ENCODE measurements at regions not wholly inside any gene's neighbourhood (a gene's known extent, or its start where the extent isn't known, plus 50 kb on each side); places are given as distances from the start of the nearest gene placed in this dataset.

DNA sequence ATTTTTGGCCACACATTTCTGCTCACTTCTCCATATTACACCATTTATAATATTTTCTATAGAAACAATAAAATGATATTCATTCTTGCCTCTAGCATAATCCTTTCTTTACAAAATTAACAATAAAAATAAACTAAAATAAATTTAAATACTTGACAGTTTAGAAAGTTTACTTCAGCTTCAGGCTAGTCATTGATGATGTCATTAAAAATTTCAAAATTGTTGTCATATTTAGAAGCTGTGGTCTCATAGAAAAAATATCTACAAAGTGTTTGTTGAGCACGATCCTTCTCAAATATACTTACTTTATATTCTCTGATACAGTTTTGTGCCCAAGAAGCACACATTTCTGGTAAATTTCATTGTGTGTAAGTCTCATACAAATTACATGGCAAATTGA, 717.4 kb upstream of the CITED2 start:
- Histone ChIP-seq H3K79me2 (ENCODE audit: insufficient read depth, low read length) (no peaks in the 10 kb centered on the region), H3F3A (ENCODE audit: insufficient read depth, low read length) (no peaks in the 10 kb centered on the region)

DNA sequence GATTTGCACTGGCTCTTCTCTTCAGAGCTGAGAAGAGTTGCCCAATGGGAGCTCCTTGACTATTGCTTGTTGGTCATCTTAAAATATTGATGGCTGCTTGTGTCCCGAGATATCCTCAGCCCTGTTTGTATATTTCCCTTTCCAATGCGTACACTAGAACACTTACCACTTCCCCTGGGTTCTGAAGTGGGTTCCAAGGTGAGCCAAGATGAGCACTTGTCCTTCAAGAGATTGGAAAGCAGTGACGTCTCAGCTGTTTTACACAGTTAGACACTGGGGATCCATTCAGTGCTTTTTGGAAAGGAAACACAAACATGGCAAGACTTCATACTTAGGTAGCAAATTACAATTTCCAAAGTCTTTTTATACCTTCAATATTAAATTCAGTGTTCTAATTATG, 716.4 kb upstream of the CITED2 start:
- no peaks in the 10 kb centered on the region for H3F3A ChIP-seq (ENCODE audit: insufficient read depth, low read length)
- no peaks in the 10 kb centered on the region for H3K79me2 ChIP-seq (ENCODE audit: insufficient read depth, low read length)
- H3K9me2 ChIP-seq (ENCODE audit: low read depth, low read length): no peaks in the 10 kb centered on the region
- H3K36me3 ChIP-seq (ENCODE audit: insufficient read depth, low read length): no peaks in the 10 kb centered on the region
- H3K4me1 ChIP-seq (ENCODE audit: insufficient read depth, low read length, severe bottlenecking): no peaks in the 10 kb centered on the region
- no peak overlapping the region for H3K4me2 ChIP-seq (ENCODE audit: low read length)
- TF ChIP-seq, protein P1, sequence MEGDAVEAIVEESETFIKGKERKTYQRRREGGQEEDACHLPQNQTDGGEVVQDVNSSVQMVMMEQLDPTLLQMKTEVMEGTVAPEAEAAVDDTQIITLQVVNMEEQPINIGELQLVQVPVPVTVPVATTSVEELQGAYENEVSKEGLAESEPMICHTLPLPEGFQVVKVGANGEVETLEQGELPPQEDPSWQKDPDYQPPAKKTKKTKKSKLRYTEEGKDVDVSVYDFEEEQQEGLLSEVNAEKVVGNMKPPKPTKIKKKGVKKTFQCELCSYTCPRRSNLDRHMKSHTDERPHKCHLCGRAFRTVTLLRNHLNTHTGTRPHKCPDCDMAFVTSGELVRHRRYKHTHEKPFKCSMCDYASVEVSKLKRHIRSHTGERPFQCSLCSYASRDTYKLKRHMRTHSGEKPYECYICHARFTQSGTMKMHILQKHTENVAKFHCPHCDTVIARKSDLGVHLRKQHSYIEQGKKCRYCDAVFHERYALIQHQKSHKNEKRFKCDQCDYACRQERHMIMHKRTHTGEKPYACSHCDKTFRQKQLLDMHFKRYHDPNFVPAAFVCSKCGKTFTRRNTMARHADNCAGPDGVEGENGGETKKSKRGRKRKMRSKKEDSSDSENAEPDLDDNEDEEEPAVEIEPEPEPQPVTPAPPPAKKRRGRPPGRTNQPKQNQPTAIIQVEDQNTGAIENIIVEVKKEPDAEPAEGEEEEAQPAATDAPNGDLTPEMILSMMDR (IDR thresholded peaks at IDR 0.05; ENCODE audit: low read length): no peak
- TF ChIP-seq EZH2 (IDR thresholded peaks at IDR 0.05; ENCODE audit: borderline replicate concordance, low read length): no peak
- H3K4me3 ChIP-seq (ENCODE audit: low read depth, low read length, poor library complexity, severe bottlenecking): no peak overlapping the region
- H3K27ac ChIP-seq (ENCODE audit: low read depth, low read length, poor library complexity, severe bottlenecking): no peak overlapping the region
- no peaks in the 10 kb centered on the region for H4K20me1 ChIP-seq (ENCODE audit: insufficient read depth, low read length)
- H3K9me3 ChIP-seq (ENCODE audit: low read length): no peaks in the 10 kb centered on the region
- no peak overlapping the region for H3K9ac ChIP-seq (ENCODE audit: low read length)
- H2AFZ ChIP-seq (ENCODE audit: low read length): no peak overlapping the region
- no peaks in the 10 kb centered on the region for H3K27me3 ChIP-seq (ENCODE audit: insufficient read depth, low read length)

More for the DNA sequence above, 717.4 kb upstream of the CITED2 start:
- H3K4me3 ChIP-seq (ENCODE audit: low read depth, low read length, poor library complexity, severe bottlenecking): no peak overlapping the region
- no peaks in the 10 kb centered on the region for H3K36me3 ChIP-seq (ENCODE audit: insufficient read depth, low read length)
- TF ChIP-seq, protein P1 (IDR thresholded peaks at IDR 0.05; ENCODE audit: low read length): no peak
- TF ChIP-seq EZH2 (IDR thresholded peaks at IDR 0.05; ENCODE audit: borderline replicate concordance, low read length): no peak
- no peak overlapping the region for H3K9ac ChIP-seq (ENCODE audit: low read length)
- no peaks in the 10 kb centered on the region for H4K20me1 ChIP-seq (ENCODE audit: insufficient read depth, low read length)
- no peak overlapping the region for H2AFZ ChIP-seq (ENCODE audit: low read length)
- H3K9me3 ChIP-seq (ENCODE audit: low read length): no peaks in the 10 kb centered on the region
- H3K4me1 ChIP-seq (ENCODE audit: insufficient read depth, low read length, severe bottlenecking): no peaks in the 10 kb centered on the region
- no peak overlapping the region for H3K27ac ChIP-seq (ENCODE audit: low read depth, low read length, poor library complexity, severe bottlenecking)
- no peak overlapping the region for H3K4me2 ChIP-seq (ENCODE audit: low read length)
- H3K9me2 ChIP-seq (ENCODE audit: low read depth, low read length): no peaks in the 10 kb centered on the region
- H3K27me3 ChIP-seq (ENCODE audit: insufficient read depth, low read length): no peaks in the 10 kb centered on the region

DNA sequence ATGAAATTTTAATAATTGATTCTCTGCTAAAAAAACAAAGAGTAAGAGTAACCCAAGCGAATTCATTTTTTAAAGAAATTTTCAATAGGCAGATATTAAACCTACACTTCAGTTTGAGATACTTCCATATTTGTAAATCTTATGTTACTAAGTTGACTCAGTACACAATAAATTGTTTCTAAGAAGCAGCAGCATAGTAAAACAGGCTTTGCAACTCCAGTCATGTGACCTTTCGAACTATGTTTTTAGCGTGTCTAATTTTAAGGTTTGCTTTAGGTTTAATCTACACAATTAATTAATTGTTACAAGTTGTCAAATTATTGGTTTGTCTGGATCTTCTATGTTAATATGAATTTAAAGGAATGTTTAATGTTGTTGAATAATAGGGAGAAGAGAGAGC, 708.9 kb upstream of the CITED2 start:
- H4K20me1 ChIP-seq (ENCODE audit: insufficient read depth, low read length): no peaks in the 10 kb centered on the region
- H3K27ac ChIP-seq (ENCODE audit: low read depth, low read length, poor library complexity, severe bottlenecking): no peak overlapping the region

More for the DNA sequence above, 708.9 kb upstream of the CITED2 start:
- Histone ChIP-seq H3K4me1 (ENCODE audit: insufficient read depth, low read length, severe bottlenecking) (no peaks in the 10 kb centered on the region), H3K79me2 (ENCODE audit: insufficient read depth, low read length) (no peaks in the 10 kb centered on the region), H3K27me3 (ENCODE audit: insufficient read depth, low read length) (no peaks in the 10 kb centered on the region), H3K4me2 (ENCODE audit: low read length) (no peak overlapping the region), H3K4me3 (ENCODE audit: low read depth, low read length, poor library complexity, severe bottlenecking) (no peak overlapping the region), H3K9ac (ENCODE audit: low read length) (no peak overlapping the region), H3F3A (ENCODE audit: insufficient read depth, low read length) (no peaks in the 10 kb centered on the region; the same call in 1 of the 2 replicates), H3K36me3 (ENCODE audit: insufficient read depth, low read length) (no peaks in the 10 kb centered on the region), H3K9me2 (ENCODE audit: low read depth, low read length) (no peaks in the 10 kb centered on the region), H2AFZ (ENCODE audit: low read length) (no peak overlapping the region), H3K9me3 (ENCODE audit: low read length) (no peaks in the 10 kb centered on the region)
- no peak for TF ChIP-seq EZH2 (IDR thresholded peaks at IDR 0.05; ENCODE audit: borderline replicate concordance, low read length)
- TF ChIP-seq, protein P1 (IDR thresholded peaks at IDR 0.05; ENCODE audit: low read length): no peak
